ENCODE measurements at regions not wholly inside any gene's neighbourhood (a gene's known extent, or its start where the extent isn't known, plus 50 kb on each side); places are given as distances from the start of the nearest gene placed in this dataset.
"Not testable (repeated sequence)": the region's sequence is repeated elsewhere in the genome, so short reads cannot be mapped to it uniquely, and the experiment has no call there.

GRCh38 chr9:102209176-102209575 is 470.7 kb upstream of the GRIN3A start:
- no peak overlapping the region for H3K27ac ChIP-seq
- no peak for DNase-seq (ENCODE audit: low read depth, low spot score)

GRCh38 chr9:102206432-102206831 is 468.0 kb upstream of the GRIN3A start:
- no peak overlapping the region for H3K27ac ChIP-seq
- DNase-seq (ENCODE audit: low read depth, low spot score) = no peak

DNA sequence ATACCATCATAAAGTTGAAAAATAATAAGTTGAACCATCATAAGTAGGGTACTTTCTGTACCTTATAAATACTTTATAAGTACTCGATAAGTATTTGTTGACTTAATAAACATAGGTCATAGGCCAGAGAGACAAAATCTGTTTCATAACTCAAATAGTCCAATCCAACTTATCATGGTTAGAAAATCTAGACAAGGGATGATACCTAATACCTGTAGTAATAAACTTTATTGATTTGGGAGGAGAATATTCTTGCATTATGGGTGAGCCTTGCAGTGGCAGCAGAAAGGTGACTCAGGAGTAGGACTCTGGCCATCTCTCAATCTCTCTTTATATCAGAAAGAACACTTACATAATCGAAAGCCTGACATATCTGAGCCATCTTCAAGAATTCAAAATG is 466.8 kb upstream of the GRIN3A start:
- H3K27ac ChIP-seq = no peak overlapping the region
- no peak for DNase-seq (ENCODE audit: low read depth, low spot score)

- DNase-seq (ENCODE audit: low read depth, low spot score) = no peak
- H3K27ac ChIP-seq = no peak overlapping the region
Observed at GRCh38 chr9:102202126-102202525, 463.7 kb upstream of the GRIN3A start.

GRCh38 chr9:102185962-102186361 is 447.5 kb upstream of the GRIN3A start:
- no peak overlapping the region for H3K27ac ChIP-seq
- DNase-seq (ENCODE audit: low read depth, low spot score) = no peak

- no peak overlapping the region for H3K27ac ChIP-seq
- DNase-seq (ENCODE audit: low read depth, low spot score) = no peak
Observed at GRCh38 chr9:102185371-102185770, 446.9 kb upstream of the GRIN3A start.

- H3K27ac ChIP-seq = no peak overlapping the region
- no peak for DNase-seq (ENCODE audit: low read depth, low spot score)
Observed at GRCh38 chr9:102178811-102179210, 440.4 kb upstream of the GRIN3A start.

GRCh38 chr9:102174202-102174601 is 435.8 kb upstream of the GRIN3A start:
- DNase-seq (ENCODE audit: low read depth, low spot score); H3K27ac ChIP-seq: not testable (repeated sequence)

GRCh38 chr9:102164247-102164646 is 425.8 kb upstream of the GRIN3A start:
- no peak for DNase-seq (ENCODE audit: low read depth, low spot score)
- no peak overlapping the region for H3K27ac ChIP-seq

GRCh38 chr9:102153081-102153480 is 414.6 kb upstream of the GRIN3A start:
- H3K27ac ChIP-seq; DNase-seq (ENCODE audit: low read depth, low spot score): not testable (repeated sequence)

- H3K27ac ChIP-seq = no peak overlapping the region
- no peak for DNase-seq (ENCODE audit: low read depth, low spot score)
Observed at GRCh38 chr9:102135768-102136167, 397.3 kb upstream of the GRIN3A start.

GRCh38 chr9:102124465-102124864 is 386.0 kb upstream of the GRIN3A start:
- no peak overlapping the region for H3K27ac ChIP-seq
- DNase-seq (ENCODE audit: low read depth, low spot score) = no peak

DNA sequence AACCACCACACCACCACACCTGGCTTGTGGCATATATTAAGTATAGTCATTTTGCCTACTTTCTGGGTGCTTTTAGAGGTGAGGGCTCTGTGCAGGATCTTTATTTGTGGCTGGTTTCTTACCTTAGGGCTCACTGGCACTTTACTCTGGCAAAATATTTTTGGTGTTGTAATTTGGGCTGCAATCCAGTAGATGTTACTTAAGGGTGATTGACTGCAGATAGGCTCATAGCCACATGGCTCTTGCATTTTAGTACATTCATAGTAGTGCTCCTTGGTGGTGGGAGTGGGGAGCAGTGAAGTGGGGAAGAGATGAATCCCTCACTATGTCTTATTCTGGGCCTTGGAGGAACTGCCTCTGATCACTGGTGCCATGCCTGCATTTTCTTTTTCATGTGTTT is 376.1 kb upstream of the GRIN3A start:
- DNase-seq (ENCODE audit: low read depth, low spot score) = no peak
- no peak overlapping the region for H3K27ac ChIP-seq

DNA sequence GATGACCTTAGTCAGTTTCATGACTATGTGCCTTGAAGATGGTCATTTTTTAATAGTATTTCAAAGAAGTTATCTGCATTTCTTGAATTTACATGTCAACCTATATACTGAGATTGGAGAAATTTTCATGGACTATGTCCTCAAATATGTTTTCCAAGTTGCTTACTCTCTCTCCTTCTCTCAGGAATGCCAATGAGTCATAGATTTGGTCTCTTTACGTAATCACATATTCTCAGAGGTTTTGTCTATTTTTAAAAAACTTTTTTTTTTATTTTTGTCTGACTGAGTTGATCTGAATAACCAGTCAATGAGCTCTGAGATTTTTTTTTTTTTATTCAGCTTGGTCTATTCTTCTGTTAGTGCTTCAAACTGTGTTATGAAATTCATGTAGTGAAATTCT is 374.7 kb upstream of the GRIN3A start:
- DNase-seq (ENCODE audit: low read depth, low spot score) = no peak
- H3K27ac ChIP-seq = no peak overlapping the region

DNA sequence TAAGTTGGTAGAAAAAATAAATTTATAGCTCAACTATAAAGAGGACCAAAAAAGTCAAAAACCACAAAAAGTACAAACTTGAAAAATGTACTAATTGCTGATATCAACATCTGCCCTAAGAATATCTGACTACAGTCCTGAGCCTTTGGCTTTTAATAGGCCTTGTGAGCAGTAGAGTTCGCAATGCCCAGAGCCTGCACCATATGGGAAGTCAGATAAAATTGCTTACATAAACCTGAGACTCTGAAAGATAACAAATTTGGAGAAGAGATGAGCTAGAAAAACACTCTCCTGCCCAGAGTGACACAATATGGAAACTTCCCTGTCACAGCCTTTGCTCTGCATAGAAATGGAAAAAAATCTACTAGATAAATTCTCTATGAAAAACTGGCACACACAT is 368.0 kb upstream of the GRIN3A start:
- DNase-seq (ENCODE audit: low read depth, low spot score) = no peak
- H3K27ac ChIP-seq = no peak overlapping the region

- peak; percentile 51 for DNase-seq (ENCODE audit: low read depth, low spot score)
- H3K27ac ChIP-seq = no peak overlapping the region
Observed at GRCh38 chr9:102101723-102102122, 363.3 kb upstream of the GRIN3A start.

DNA sequence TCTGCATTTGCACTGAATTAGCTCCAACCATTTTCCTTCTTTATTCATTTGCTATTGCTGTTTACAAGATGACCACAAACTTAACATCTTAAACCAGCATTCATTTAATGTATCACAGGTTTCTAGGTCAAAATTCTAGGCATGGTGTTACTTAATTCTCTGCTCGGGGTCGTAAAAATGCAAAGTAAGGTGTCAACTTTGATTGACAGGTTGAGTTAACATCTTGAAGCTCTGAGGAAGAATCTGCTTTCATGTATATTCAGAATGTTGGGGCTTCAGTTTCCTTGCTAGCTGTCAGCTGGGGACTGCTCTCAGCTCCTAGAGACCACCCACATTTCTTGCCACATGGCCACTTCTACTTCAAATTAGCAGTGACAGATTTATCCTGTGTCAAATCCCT is 348.7 kb upstream of the GRIN3A start:
- DNase-seq (ENCODE audit: low read depth, low spot score) = no peak
- H3K27ac ChIP-seq = no peak overlapping the region

DNA sequence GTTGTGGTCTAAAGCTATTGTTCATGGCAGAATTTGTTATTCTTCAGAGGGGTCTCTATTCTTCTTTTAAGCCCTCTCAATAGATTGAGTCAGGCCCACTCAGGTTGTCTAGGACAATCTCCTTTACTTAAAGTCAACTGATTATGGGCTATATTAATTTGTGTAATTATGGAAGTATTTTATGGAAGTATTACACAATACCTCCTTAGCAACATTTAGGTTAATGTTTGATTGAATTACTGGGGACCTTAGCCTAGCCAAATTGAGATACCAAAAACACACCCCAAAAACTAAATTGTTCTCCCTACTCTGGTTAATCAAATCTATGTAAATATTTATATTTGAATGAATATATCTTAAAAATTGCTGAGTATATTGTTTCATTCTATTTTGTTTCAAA is 347.1 kb upstream of the GRIN3A start:
- no peak for DNase-seq (ENCODE audit: low read depth, low spot score)

GRCh38 chr9:102072059-102072764 is 333.8 kb upstream of the GRIN3A start:
- no peak overlapping the region for H3K27ac ChIP-seq
- no peak for DNase-seq (ENCODE audit: low read depth, low spot score)

More for the DNA sequence above, 347.1 kb upstream of the GRIN3A start:
- no peak overlapping the region for H3K27ac ChIP-seq

- peak; percentile 6 for DNase-seq (ENCODE audit: low read depth, low spot score)
- H3K27ac ChIP-seq = no peak overlapping the region
Observed at GRCh38 chr9:102069969-102070368, 331.5 kb upstream of the GRIN3A start.

DNA sequence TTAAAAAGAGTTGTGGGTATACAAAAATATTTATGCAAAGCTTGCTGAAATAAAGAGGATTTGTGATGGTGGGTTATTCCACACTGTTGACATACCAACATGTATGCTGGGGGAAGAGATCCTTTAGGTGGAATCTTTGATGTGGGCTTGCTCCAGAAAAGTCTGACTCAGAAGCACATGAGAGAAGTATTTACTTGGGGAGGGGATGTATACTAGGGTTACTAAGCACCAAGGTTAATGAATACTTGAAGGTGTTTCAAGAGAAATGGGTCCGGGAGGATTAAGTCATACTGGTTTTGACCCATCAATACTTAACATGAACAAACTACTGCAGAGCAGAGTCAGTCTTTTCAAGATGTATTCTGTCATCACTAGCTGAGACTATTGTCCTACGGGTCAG is 316.4 kb upstream of the GRIN3A start:
- no peak for DNase-seq (ENCODE audit: low read depth, low spot score)
- H3K27ac ChIP-seq = no peak overlapping the region

DNA sequence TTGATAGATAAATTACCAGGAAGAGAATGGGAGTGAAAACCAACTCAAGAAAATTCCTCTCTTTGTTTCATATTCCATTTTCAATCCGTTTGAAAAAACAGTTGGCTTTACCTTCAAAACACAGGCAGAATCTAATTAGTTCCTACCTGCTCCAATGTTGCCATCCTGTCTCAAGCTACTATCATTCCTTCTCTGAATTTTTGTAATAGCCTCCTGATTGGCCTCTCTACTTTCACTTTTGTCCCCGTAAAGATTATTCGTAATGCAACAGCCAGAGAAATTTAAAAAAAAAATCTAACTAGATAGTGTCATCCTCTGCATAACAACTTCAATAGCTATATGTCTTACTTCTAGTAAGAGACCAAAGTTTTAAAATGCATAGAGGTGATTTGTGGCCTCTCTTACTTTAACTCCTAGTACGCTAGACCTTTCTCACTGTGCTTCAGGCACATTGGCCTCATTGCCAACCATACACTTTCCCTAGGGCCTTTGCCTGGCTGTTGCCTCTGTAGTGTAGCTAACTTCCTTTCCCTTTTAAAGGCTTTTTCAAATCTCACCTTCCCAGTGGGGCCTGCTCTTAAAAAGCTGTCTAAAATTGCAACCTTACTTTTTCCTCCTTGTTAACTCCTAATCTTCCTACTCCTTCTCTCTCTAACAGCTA is 311.3 kb upstream of the GRIN3A start:
- H3K27ac ChIP-seq = no peak overlapping the region
- no peak for DNase-seq (ENCODE audit: low read depth, low spot score)
